Uterus (tissue), 3 donors: ENCODE measurements at regions not wholly inside any gene's neighbourhood (a gene's known extent, or its start where the extent isn't known, plus 50 kb on each side); places are given as distances from the start of the nearest gene placed in this dataset.

ENCODE experiments used
- DNase-seq, 2 donors: peaks; one replicate each; pipeline ENCODE4 v3.0.0-alpha.2; 2019 to 2020
- H3K27ac ChIP-seq, 2 donors: fragments of 200-600 bp; sonication (generic); 1 replicate in 1 of 2; 2 replicates in 1 of 2; pipeline ENCODE4 v1.5.1; 2016 to 2018
- H3K27me3 ChIP-seq, 2 donors: fragments of 200-600 bp; sonication (generic); one replicate each; pipeline ENCODE4 v1.5.1; 2018 to 2019; ENCODE audit warnings: control low read depth in 1 of 2
- H3K36me3 ChIP-seq, 2 donors: fragments of 200-600 bp; sonication (generic); one replicate each; pipeline ENCODE4 v1.5.1; 2019; ENCODE audit warnings: control low read depth in 1 of 2
- H3K4me1 ChIP-seq, 2 donors: fragments of 200-600 bp; sonication (generic); one replicate each; pipeline ENCODE4 v1.5.1; 2018 to 2019; ENCODE audit warnings: control low read depth in 1 of 2
- H3K4me3 ChIP-seq, 2 donors: fragments of 200-600 bp; sonication (generic); 1 replicate in 1 of 2; 2 replicates in 1 of 2; pipeline ENCODE4 v1.5.1; 2018 to 2019; ENCODE audit warnings: mild to moderate bottlenecking in 1 of 2
- H3K9me3 ChIP-seq, 2 donors: fragments of 200-600 bp; sonication (generic); one replicate each; pipeline ENCODE4 v1.5.1; 2019; ENCODE audit warnings: control low read depth in 1 of 2
- POLR2A ChIP-seq, 2 donors: fragments of 450-650 bp; IDR thresholded peaks; one replicate each; pipeline ENCODE4 v1.6.1; 2016; ENCODE audit warnings: antibody characterized with exemption in 2 of 2, mild to moderate bottlenecking in 1 of 2, moderate library complexity in 1 of 2
- intact Hi-C: fragments of 100-400 bp; cut with DNase I; formaldehyde crosslinking; loops from one replicate; pipeline ENCODE4 v1.15.1; 2023; ENCODE audit warnings: low total_unique reads
- TF ChIP-seq, protein P1 (sequence below), 4 experiments: fragments of 200-600 bp in 2 of 4; fragments of 450-650 bp in 2 of 4; sonication (generic) in 2 of 4; IDR thresholded peaks; one replicate each; pipeline ENCODE4 v1.5.1; 2016 to 2019; ENCODE audit warnings: antibody characterized with exemption in 4 of 4, mild to moderate bottlenecking in 2 of 4, moderate library complexity in 1 of 4
- donor health status: DM: yes; HTN: yes; CAD: no.

DNA sequence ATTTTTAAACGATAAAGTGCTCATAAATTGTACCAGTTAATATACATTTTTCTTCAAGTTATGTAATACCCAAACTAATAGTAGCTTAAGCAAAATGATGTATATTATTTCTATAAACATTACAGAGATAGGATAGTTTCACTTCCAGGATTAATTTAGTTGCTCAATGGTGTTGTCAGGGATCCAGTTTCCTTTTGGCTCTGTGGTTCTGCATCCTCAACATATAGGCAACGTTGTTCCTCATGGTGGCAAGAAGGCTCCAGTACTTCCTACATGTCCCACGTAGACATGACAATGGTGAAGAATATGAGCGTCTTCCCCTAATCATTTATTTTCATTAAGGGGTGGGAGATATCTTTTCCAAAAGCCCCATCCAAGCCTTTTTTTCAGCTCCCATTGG, 60.7 kb upstream of the DCD start:
- H3K27me3 ChIP-seq: no peaks in the 10 kb centered on the region
- no peaks in the 10 kb centered on the region for H3K36me3 ChIP-seq
- no peaks in the 10 kb centered on the region for H3K4me1 ChIP-seq
- H3K4me3 ChIP-seq: no peak overlapping the region
- no peak overlapping the region for H3K27ac ChIP-seq
- TF ChIP-seq, protein P1, sequence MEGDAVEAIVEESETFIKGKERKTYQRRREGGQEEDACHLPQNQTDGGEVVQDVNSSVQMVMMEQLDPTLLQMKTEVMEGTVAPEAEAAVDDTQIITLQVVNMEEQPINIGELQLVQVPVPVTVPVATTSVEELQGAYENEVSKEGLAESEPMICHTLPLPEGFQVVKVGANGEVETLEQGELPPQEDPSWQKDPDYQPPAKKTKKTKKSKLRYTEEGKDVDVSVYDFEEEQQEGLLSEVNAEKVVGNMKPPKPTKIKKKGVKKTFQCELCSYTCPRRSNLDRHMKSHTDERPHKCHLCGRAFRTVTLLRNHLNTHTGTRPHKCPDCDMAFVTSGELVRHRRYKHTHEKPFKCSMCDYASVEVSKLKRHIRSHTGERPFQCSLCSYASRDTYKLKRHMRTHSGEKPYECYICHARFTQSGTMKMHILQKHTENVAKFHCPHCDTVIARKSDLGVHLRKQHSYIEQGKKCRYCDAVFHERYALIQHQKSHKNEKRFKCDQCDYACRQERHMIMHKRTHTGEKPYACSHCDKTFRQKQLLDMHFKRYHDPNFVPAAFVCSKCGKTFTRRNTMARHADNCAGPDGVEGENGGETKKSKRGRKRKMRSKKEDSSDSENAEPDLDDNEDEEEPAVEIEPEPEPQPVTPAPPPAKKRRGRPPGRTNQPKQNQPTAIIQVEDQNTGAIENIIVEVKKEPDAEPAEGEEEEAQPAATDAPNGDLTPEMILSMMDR (IDR thresholded peaks at IDR 0.05): no peak
- no peak for TF ChIP-seq POLR2A (IDR thresholded peaks at IDR 0.05)
- intact Hi-C loops: no loop called here
- DNase-seq: no peak
- no peaks in the 10 kb centered on the region for H3K9me3 ChIP-seq

DNA sequence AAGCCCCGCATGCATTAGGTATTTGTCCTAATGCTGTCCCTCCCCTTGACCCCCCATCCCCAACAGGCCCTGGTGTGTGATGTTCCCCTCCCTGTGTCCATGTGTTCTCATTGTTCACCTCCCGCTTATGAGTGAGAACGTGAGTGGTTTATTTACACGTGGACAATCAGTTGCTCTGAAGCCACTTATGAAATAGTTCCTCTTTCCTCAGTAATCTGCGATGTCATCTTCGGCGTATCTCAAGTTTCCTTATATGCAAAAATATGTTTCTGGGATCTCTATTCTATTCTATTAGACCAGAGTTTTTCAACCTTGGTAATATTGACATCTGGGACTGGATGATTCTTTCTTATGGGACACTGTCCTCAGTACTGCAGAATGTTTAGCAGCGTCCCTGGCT, 56.0 kb upstream of the DCD start:
- no peak for DNase-seq

DNA sequence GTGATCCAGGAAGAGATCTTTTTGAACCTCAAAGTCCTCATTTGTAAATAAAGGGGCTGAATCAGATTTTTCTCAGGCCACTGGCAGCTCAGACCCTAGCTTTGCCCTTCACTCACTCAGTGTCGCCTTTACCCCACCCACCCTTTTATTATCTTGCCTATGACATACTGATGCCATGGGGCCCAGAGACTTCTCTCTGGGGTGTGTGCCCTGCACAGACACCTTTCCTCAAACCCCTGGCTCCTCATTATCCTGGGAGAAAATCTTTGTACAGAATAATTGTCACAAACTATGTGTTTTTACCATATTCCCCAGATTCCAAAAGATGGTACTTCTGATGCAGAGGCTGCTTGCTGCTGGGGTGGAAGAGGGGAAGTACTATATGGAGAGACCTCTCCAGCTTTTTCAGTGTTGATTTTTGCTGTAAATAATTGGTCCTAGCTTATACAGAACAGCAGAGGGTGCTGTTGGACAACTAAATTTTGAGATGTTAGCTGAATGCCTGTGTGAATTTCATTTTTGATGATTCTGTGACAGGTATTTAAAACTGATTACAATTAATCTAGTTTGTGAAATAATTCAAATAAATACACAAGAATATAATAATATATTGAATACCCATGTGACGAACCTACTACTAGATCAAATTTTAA, 53.9 kb upstream of the DCD start:
- Histone ChIP-seq H3K27me3 (no peaks in the 10 kb centered on the region), H3K27ac (no peak overlapping the region), H3K4me3 (no peak overlapping the region), H3K4me1 (no peaks in the 10 kb centered on the region), H3K36me3 (no peaks in the 10 kb centered on the region), H3K9me3 (no peaks in the 10 kb centered on the region)
- TF ChIP-seq, protein P1 (IDR thresholded peaks at IDR 0.05): peak; percentile 32 to 56 (median 50)
- TF ChIP-seq POLR2A (IDR thresholded peaks at IDR 0.05): no peak
- intact Hi-C loops: no loop called here
- DNase-seq: no peak

More for the DNA sequence above, 56.0 kb upstream of the DCD start:
- Histone ChIP-seq H3K4me1 (no peaks in the 10 kb centered on the region), H3K27me3 (no peaks in the 10 kb centered on the region), H3K9me3 (no peaks in the 10 kb centered on the region), H3K36me3 (no peaks in the 10 kb centered on the region), H3K27ac (no peak overlapping the region), H3K4me3 (no peak overlapping the region)
- intact Hi-C loops: no loop called here
- TF ChIP-seq POLR2A (IDR thresholded peaks at IDR 0.05): no peak
- TF ChIP-seq, protein P1 (IDR thresholded peaks at IDR 0.05): no peak

DNA sequence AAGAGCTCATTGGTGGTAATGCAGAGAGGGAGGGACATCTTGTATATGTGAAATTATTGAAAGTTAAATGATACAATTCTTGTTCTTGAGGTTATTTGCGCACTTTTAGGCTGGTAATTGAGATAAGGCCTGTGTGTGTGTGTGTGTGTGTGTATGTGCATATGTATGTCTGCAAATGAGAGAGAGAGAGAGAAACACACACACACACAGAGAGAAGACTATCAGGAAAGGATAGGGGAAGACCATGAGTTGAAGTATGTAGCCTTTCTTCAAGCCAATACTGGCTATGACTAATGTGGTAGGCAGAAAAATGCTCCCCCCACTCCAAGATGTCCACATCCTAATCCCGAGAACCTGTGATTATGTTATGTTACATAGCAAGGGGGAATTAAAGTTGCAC, 52.7 kb upstream of the DCD start:
- no peaks in the 10 kb centered on the region for H3K36me3 ChIP-seq

DNA sequence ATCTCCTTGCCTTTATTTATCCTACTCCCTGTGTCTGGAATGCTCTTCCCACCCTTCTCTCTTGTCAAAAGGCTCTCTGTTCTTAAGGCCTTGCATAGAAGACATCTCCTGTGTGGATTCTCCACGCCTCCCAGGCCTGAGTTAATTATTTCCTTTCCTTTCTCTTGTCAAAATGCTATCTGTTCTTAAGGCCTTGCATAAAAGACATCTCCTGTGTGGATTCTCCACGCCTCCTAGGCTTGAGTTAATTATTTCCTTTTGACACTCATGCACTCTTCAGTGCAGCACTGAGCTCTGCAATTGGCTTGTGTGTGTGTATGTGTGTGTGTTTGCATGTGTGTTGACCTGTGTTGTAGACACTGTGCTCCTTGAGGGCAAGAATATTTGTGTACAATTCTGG, 52.1 kb upstream of the DCD start:
- Histone ChIP-seq H3K27me3 (no peaks in the 10 kb centered on the region), H3K4me3 (no peak overlapping the region), H3K36me3 (no peaks in the 10 kb centered on the region), H3K4me1 (no peaks in the 10 kb centered on the region), H3K27ac (no peak overlapping the region), H3K9me3 (no peaks in the 10 kb centered on the region)
- intact Hi-C loops: no loop called here
- DNase-seq: no peak
- TF ChIP-seq, protein P1 (IDR thresholded peaks at IDR 0.05): no peak

More for the DNA sequence above, 52.7 kb upstream of the DCD start:
- no peak overlapping the region for H3K27ac ChIP-seq
- DNase-seq: no peak
- no peak overlapping the region for H3K4me3 ChIP-seq
- H3K4me1 ChIP-seq: no peaks in the 10 kb centered on the region
- intact Hi-C loops: no loop called here
- H3K9me3 ChIP-seq: no peaks in the 10 kb centered on the region
- no peaks in the 10 kb centered on the region for H3K27me3 ChIP-seq
- no peak for TF ChIP-seq POLR2A (IDR thresholded peaks at IDR 0.05)
- TF ChIP-seq, protein P1 (IDR thresholded peaks at IDR 0.05): no peak
